DMS 273 treated with DMSO at 0.1 percent for 48 hours (cell line): ENCODE measurements at regions not wholly inside any gene's neighbourhood (a gene's known extent, or its start where the extent isn't known, plus 50 kb on each side); places are given as distances from the start of the nearest gene placed in this dataset.
A peak's percentile ranks its signal among the peaks of the same experiment; 100 is the strongest.

Experiments
- DNase-seq: peaks from one replicate; lab custom pipeline; 2025; lab: John Stamatoyannopoulos, UW

GRCh38 chr12:124430491-124430890, 135.6 kb downstream of the RFLNA start:
- no peak for DNase-seq

- no peak for DNase-seq
These were observed 134.6 kb downstream of the RFLNA start for GRCh38 chr12:124429535-124429934.

- no peak for DNase-seq
These were observed 133.9 kb downstream of the RFLNA start for GRCh38 chr12:124428792-124429281.

DNA sequence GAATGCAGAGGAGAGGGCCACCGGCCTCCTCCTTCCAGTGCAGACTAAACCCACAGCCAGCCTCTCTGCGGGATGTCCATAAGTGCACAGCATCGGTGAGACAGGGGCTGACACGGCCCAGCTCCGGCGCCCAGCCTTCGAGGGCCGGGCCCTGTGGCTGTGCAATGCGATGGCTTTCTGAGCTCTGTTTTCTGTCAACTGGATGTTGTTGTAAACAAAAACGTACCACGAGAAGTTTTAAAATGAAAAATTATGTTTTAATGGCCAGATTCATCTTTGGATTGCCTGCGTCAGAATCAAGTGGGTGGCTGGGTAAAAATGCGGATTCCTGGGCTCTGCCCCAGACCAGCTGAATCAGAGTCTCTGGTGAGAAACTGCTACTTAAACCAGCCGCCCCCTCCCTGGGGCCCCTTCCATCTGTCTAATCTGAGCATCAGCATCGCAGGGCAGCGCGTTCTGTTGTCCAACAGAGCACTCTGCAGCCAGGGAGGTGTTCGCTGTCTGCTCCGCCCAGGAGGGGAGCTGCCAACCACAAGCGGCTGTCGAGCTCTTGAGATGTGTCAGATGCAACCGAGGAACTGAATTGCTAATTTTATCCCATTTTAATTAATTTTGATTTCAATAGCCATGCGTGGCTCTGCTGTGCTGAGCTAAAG, 133.4 kb downstream of the RFLNA start:
- peak; percentile 68 for DNase-seq

GRCh38 chr12:124426594-124427555, 132.0 kb downstream of the RFLNA start:
- no peak for DNase-seq

GRCh38 chr12:124425667-124426066, 130.8 kb downstream of the RFLNA start:
- DNase-seq = no peak

DNA sequence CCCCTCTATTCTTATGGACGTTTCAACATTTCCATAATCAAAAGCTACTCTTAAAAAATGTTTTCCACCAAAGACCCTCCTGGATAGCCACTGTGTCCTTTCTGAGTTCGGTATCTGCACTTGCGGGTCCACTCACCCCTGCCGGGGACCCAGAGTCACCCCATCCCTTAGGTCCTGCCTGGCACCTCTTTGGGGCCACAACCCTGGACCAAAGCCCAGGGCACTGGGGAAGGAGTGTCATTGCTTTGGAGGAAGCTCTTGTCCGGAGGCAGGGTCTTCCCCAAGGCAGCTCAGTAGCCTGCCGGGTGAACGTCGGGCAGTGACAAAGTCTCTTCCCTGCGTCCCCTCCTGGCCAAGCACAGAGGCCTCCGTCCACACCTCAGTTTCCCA, 129.6 kb downstream of the RFLNA start:
- DNase-seq = no peak

DNA sequence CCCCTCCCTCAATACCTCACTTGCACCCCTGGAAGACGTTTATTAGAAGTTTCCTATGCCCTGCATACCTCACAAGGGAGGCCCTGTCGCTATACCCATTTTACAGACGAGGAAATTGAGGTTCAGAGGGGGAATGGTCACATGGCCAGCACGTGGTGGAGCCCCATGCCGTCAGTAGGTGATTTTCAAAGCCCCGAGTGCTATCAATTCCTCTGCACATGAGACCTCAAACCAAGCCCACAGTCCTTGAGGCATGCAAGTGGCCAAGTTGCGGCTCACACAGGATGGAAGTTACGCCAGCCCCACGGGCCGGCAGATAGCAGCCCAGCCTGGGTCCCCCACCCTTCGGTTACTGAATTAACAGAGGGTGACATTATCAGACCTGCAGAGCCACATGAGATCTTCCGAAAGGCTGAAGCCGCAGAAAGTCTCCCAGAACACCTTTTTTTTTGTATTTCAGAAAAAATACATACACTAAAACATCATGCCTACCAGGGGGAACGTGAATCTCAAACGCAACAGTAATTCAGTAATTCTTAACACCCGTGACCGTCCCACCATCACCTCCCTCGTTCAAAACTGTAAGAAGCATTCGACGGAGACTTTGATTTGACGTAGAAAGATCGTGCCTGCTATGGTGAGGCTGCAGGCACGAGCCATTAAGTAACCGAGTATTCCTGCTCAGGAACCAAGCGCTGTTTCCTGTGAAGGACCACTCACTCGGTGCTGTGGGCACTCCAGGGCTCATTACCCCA, 129.0 kb downstream of the RFLNA start:
- no peak for DNase-seq

DNA sequence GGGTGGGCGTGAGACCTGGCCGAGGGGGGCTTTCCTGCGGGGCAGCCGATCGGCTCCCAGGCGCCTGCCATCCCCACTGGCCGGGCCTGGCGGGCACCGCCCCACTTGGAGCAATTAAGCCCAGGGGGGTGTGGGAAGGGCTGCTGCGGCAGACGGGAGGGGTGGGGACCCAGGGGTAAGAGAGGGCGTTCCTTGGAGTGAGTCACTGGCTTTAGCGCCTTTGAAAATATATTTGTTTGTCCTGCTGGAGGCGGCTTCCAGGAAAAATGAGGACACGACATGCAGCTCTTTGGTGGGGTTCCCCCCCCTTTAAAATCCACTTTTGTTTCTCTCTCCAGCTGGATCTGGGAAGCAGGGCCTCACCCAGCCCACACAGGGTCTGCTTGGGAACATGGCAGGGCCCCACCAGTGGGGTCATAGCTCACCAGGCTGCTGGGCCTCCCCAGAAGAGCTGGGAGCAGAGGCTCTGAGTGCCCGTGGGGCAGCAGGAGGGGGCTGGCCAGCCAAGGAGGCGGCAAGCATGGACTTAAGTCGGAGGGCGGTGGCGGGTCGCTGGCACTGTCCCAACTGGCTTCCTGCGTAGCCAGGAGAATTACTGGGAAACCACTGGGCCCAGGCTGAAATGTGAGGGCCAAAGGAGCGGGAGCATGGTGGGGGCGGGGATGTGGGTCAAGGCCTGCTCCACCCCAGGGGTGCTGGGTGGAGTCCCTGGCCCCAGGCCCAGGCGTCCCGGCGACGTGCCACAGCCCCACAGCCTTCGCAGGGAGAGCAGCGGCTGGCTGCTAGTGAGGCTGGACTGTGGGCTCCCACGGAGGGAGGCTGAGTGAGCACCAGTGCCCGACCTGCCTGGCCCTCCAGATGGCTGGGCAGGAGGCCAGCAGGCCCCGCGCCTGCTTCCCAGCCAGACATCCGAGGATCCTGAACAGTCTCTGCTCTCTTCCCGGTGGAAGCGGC, 128.0 kb downstream of the RFLNA start:
- DNase-seq = peak; percentile 78

DNA sequence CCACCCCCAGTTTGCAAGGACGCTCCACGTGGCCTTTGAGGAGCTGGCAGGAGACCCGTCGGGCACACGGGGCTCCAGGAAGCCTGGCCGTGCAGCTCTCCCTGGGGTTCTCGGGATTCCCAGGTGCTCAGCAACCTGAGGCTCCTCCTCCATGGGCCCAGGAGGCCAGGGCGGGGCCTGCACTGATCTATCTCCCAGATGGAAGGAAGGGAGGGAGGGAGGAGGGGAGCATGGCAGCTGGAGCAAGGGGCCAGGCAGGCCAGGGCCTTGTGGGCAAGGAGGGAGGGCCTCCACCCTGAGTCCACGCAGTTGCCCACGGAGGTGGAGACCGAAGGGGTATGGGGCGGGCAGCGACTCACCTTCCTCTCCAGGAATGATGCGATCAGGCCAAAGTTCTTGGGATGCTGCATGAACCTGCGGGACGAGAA, 127.3 kb downstream of the RFLNA start:
- no peak for DNase-seq

- DNase-seq = no peak
These were observed 126.2 kb downstream of the RFLNA start for GRCh38 chr12:124420996-124421674.

DNA sequence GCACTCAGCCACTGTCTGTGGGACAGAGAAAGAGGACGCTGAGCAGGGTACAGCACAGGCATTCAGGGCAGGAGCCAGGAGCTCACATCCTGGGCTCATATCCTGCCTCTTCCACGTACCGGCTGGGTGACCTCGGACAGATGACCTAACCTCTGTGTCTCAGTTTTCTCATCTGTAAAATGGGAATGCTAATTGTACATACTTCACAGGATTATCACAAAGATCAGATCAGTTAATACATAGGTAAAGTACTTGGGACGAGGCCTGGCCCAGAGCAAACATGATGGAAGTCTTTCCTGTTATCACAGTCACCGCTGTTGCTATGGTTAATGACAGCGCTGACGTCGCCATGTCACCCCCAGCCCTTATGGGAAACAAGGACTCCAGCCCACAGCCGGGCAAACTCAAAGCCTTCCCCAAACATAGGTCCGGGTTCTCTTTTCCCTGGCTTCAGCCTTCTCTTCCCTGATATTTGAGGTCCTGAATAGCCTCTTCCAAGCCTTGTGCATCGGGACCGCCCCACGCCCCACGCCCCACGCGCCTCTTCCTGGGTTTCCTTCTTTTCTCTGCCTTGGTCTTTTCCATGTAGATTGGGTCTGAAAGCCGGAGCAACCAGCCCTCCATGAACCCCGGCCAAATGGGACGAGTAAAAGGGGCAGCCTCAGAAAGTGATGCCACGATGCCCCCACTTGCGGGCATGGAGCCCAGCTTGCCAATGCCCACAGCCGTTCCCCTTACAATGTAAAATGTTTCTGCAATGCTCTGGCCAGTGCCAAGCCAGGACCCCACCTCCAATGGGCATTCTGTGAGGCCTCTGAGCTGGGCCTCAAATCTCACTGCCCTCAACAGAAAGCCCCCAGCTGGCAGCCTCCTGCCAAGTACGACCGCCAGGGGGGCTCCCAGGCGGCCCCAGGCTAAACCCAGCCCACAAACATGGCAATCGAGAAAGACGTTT, 125.4 kb downstream of the RFLNA start:
- DNase-seq = no peak

- DNase-seq = peak; percentile 55
These were observed 124.6 kb downstream of the RFLNA start for GRCh38 chr12:124419292-124420040.

GRCh38 chr12:124418791-124419190, 123.9 kb downstream of the RFLNA start:
- no peak for DNase-seq

GRCh38 chr12:124418156-124418555, 123.3 kb downstream of the RFLNA start:
- DNase-seq = no peak

- no peak for DNase-seq
These were observed 121.9 kb downstream of the RFLNA start for GRCh38 chr12:124416516-124417395.

DNA sequence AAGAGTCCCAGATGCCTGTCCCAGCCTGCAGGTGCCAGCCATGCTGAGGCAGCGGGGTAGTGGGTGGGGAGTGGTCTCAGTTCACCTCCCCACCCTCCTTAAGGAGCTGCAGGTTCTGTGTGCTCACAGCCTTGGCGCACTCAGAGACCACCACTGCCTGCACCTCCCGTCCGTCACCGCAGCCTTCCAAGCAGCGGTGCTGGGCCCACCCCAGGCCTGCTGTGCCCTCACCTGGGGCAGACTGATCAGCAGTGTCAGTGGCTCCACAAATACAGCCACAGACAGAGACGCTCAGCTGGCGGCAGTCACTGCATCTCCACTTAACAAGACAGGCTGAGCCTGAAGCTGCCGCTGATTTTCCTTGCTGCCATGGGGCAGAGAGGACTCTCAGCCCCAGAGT, 120.2 kb downstream of the RFLNA start:
- DNase-seq = no peak

GRCh38 chr12:124413915-124414314, 119.0 kb downstream of the RFLNA start:
- DNase-seq = no peak
